ENCODE measurements at regions not wholly inside any gene's neighbourhood (a gene's known extent, or its start where the extent isn't known, plus 50 kb on each side); places are given as distances from the start of the nearest gene placed in this dataset.

DNA sequence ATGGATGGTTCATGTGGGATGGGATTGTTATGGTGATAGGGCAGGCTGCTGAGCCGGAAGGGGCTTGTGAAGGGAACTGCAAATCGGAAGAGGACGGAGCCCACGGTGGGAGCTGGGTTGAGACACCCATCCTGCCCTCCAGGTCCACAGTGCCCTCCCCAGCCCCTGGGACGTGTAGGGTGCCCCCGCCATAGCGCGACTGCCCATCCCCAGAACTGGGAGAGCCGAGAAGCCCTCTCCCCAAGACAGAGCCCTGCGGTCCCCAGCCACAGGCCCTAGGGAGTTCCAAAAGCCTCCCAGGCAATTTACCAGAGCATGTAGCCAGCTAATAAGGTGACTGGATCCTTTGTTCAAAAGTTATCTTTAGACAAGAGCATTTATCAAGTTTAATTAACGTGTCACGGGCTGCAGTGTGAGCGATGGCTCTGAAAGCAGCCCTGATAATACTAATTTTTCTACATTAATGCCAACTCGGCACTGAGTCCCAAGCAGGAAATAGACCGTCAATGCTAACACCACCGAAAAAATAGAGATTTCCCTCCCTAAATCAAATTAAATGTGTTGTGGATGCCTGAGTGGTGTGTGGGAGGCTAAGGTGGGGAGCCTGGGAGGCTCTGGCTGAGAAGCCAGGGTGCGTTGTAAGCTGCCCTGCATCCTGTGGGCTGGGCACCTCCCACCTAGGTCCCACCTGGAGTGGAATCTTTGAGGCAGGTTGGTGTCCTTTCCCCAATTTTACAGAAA is 76.8 kb upstream of the RTL6 start:
- no peak for ATAC-seq
- no peak for TF ChIP-seq MXD4 (CRISPR knock-in tag; IDR thresholded peaks at IDR 0.05; ENCODE audit: borderline replicate concordance)
- no peak for TF ChIP-seq ZNF317 (CRISPR knock-in tag; IDR thresholded peaks at IDR 0.05; ENCODE audit: borderline replicate concordance, low read depth)
- no peak for TF ChIP-seq IRF2 (CRISPR knock-in tag; IDR thresholded peaks at IDR 0.05; ENCODE audit: borderline replicate concordance, low read depth)
- TF ChIP-seq, protein P1, sequence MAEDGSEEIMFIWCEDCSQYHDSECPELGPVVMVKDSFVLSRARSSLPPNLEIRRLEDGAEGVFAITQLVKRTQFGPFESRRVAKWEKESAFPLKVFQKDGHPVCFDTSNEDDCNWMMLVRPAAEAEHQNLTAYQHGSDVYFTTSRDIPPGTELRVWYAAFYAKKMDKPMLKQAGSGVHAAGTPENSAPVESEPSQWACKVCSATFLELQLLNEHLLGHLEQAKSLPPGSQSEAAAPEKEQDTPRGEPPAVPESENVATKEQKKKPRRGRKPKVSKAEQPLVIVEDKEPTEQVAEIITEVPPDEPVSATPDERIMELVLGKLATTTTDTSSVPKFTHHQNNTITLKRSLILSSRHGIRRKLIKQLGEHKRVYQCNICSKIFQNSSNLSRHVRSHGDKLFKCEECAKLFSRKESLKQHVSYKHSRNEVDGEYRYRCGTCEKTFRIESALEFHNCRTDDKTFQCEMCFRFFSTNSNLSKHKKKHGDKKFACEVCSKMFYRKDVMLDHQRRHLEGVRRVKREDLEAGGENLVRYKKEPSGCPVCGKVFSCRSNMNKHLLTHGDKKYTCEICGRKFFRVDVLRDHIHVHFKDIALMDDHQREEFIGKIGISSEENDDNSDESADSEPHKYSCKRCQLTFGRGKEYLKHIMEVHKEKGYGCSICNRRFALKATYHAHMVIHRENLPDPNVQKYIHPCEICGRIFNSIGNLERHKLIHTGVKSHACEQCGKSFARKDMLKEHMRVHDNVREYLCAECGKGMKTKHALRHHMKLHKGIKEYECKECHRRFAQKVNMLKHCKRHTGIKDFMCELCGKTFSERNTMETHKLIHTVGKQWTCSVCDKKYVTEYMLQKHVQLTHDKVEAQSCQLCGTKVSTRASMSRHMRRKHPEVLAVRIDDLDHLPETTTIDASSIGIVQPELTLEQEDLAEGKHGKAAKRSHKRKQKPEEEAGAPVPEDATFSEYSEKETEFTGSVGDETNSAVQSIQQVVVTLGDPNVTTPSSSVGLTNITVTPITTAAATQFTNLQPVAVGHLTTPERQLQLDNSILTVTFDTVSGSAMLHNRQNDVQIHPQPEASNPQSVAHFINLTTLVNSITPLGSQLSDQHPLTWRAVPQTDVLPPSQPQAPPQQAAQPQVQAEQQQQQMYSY (CRISPR knock-in tag; IDR thresholded peaks at IDR 0.05), result no peak
- TF ChIP-seq, protein P2, sequence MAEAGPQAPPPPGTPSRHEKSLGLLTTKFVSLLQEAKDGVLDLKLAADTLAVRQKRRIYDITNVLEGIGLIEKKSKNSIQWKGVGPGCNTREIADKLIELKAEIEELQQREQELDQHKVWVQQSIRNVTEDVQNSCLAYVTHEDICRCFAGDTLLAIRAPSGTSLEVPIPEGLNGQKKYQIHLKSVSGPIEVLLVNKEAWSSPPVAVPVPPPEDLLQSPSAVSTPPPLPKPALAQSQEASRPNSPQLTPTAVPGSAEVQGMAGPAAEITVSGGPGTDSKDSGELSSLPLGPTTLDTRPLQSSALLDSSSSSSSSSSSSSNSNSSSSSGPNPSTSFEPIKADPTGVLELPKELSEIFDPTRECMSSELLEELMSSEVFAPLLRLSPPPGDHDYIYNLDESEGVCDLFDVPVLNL (CRISPR knock-in tag; IDR thresholded peaks at IDR 0.05; ENCODE audit: borderline replicate concordance, low read depth), result no peak
- TF ChIP-seq, protein P3, sequence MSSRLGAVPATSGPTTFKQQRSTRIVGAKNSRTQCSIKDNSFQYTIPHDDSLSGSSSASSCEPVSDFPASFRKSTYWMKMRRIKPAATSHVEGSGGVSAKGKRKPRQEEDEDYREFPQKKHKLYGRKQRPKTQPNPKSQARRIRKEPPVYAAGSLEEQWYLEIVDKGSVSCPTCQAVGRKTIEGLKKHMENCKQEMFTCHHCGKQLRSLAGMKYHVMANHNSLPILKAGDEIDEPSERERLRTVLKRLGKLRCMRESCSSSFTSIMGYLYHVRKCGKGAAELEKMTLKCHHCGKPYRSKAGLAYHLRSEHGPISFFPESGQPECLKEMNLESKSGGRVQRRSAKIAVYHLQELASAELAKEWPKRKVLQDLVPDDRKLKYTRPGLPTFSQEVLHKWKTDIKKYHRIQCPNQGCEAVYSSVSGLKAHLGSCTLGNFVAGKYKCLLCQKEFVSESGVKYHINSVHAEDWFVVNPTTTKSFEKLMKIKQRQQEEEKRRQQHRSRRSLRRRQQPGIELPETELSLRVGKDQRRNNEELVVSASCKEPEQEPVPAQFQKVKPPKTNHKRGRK (CRISPR knock-in tag; IDR thresholded peaks at IDR 0.05; ENCODE audit: borderline replicate concordance), result no peak
- no peak for TF ChIP-seq NFATC4 (CRISPR knock-in tag; IDR thresholded peaks at IDR 0.05)
- no peak for TF ChIP-seq ZNF416 (CRISPR knock-in tag; IDR thresholded peaks at IDR 0.05)
- TF ChIP-seq ZNF232 (CRISPR knock-in tag; IDR thresholded peaks at IDR 0.05), result no peak
- Mint-ChIP-seq H3K27me3 (ENCODE audit: low read depth) (no peaks in the 10 kb centered on the region; the same call in 1 of the 2 replicates), H3K4me1 (no peaks in the 10 kb centered on the region), H3K36me3 (no peaks in the 10 kb centered on the region), H3K9me3 (peaks cover 10% of the 10 kb centered on the region), H3K27ac (no peak overlapping the region), H3K4me3 (no peak overlapping the region)
- ChIA-PET POLR2A (no interaction called here), CTCF (no interaction called here)
- no peak for DNase-seq (ENCODE audit: low spot score)

DNA sequence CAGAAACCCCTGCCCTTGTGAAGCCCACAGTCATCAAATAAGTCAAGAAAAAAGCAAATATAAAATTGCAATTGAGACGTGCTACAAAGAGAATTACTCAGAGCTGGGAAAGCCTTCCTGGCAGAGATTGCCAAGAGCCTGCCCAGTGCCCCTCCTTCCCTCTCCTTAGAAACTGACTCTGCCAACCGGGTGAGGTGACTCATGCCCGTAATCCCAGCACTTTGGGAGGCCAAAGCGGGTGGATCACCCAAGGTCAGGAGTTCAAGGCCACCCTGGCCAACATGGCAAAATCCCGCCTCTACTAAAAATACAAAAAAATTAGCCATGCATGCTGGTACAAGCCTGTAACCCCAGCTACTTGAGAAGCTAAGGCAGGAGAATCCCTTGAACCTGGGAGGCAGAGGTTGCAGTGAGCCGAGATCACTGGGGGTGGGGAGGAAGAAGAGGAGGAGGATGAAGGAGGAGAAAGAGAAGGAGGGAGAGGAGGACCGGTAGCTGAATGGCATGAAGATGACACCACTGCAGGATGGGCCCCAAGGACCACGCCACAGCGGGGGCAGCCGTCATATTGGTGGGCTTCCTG is 76.1 kb upstream of the RTL6 start:
- DNase-seq (ENCODE audit: low spot score) (no peak), ATAC-seq (no peak)
- Mint-ChIP-seq H3K9me3 (peaks cover 12% of the 10 kb centered on the region), H3K36me3 (no peaks in the 10 kb centered on the region), H3K4me3 (no peak overlapping the region), H3K27me3 (ENCODE audit: low read depth) (no peaks in the 10 kb centered on the region; the same call in 1 of the 2 replicates), H3K4me1 (no peaks in the 10 kb centered on the region), H3K27ac (no peak overlapping the region)
- TF ChIP-seq, protein P4, sequence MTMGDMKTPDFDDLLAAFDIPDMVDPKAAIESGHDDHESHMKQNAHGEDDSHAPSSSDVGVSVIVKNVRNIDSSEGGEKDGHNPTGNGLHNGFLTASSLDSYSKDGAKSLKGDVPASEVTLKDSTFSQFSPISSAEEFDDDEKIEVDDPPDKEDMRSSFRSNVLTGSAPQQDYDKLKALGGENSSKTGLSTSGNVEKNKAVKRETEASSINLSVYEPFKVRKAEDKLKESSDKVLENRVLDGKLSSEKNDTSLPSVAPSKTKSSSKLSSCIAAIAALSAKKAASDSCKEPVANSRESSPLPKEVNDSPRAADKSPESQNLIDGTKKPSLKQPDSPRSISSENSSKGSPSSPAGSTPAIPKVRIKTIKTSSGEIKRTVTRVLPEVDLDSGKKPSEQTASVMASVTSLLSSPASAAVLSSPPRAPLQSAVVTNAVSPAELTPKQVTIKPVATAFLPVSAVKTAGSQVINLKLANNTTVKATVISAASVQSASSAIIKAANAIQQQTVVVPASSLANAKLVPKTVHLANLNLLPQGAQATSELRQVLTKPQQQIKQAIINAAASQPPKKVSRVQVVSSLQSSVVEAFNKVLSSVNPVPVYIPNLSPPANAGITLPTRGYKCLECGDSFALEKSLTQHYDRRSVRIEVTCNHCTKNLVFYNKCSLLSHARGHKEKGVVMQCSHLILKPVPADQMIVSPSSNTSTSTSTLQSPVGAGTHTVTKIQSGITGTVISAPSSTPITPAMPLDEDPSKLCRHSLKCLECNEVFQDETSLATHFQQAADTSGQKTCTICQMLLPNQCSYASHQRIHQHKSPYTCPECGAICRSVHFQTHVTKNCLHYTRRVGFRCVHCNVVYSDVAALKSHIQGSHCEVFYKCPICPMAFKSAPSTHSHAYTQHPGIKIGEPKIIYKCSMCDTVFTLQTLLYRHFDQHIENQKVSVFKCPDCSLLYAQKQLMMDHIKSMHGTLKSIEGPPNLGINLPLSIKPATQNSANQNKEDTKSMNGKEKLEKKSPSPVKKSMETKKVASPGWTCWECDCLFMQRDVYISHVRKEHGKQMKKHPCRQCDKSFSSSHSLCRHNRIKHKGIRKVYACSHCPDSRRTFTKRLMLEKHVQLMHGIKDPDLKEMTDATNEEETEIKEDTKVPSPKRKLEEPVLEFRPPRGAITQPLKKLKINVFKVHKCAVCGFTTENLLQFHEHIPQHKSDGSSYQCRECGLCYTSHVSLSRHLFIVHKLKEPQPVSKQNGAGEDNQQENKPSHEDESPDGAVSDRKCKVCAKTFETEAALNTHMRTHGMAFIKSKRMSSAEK (CRISPR knock-in tag; IDR thresholded peaks at IDR 0.05; ENCODE audit: borderline replicate concordance), result no peak
- POLR2A ChIA-PET, result no interaction called here
- CTCF ChIA-PET, result no interaction called here

Data from WTC11 (cell line).